Tibial nerve (tissue), 3 donors: ENCODE measurements at regions not wholly inside any gene's neighbourhood (a gene's known extent, or its start where the extent isn't known, plus 50 kb on each side); places are given as distances from the start of the nearest gene placed in this dataset.

Experiments
- POLR2A ChIP-seq, 2 donors: fragments of 450-650 bp; IDR thresholded peaks; one replicate each; pipeline ENCODE4 v1.6.1; 2017; ENCODE audit warnings: antibody characterized with exemption in 2 of 2, mild to moderate bottlenecking in 2 of 2, moderate library complexity in 2 of 2
- TF ChIP-seq, protein P1 (sequence below), 5 experiments: fragments of 200-600 bp in 3 of 5; fragments of 450-650 bp in 2 of 5; sonication (generic) in 3 of 5; IDR thresholded peaks; one replicate each; pipeline ENCODE4 v1.5.1; 2016 to 2019; ENCODE audit warnings: antibody characterized with exemption in 5 of 5, mild to moderate bottlenecking in 3 of 5, moderate library complexity in 2 of 5

DNA sequence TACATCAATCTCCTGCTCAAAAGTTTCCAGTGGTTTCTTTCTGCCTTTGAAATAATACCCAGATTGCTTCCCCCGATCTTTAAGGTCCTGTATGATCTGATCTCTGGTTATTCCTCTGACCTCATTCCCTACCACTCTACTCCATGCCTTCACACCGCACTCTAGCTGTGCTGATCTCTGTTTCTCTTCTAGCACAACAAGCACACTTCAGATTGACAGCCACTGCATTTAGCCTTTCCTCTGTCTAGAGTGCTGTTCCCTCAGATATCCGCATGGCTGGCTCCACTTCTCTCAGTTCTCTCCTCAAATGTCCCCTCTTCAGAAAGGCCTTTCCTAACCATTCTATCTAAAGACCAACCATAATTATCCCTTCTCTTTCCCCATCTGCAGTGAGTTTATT is 370.4 kb upstream of the FGF13 start:
- TF ChIP-seq POLR2A (IDR thresholded peaks at IDR 0.05) = no peak
- TF ChIP-seq, protein P1, sequence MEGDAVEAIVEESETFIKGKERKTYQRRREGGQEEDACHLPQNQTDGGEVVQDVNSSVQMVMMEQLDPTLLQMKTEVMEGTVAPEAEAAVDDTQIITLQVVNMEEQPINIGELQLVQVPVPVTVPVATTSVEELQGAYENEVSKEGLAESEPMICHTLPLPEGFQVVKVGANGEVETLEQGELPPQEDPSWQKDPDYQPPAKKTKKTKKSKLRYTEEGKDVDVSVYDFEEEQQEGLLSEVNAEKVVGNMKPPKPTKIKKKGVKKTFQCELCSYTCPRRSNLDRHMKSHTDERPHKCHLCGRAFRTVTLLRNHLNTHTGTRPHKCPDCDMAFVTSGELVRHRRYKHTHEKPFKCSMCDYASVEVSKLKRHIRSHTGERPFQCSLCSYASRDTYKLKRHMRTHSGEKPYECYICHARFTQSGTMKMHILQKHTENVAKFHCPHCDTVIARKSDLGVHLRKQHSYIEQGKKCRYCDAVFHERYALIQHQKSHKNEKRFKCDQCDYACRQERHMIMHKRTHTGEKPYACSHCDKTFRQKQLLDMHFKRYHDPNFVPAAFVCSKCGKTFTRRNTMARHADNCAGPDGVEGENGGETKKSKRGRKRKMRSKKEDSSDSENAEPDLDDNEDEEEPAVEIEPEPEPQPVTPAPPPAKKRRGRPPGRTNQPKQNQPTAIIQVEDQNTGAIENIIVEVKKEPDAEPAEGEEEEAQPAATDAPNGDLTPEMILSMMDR (IDR thresholded peaks at IDR 0.05) = no peak
